HG03097 (cell line): ENCODE measurements at regions not wholly inside any gene's neighbourhood (a gene's known extent, or its start where the extent isn't known, plus 50 kb on each side); places are given as distances from the start of the nearest gene placed in this dataset.
"Not testable (repeated sequence)": the region's sequence is repeated elsewhere in the genome, so short reads cannot be mapped to it uniquely, and the experiment has no call there.

Source experiments
- ATAC-seq: cut with Tn5 transposase; IDR thresholded peaks from one replicate; pipeline ENCODE4 v1.9.1; 2021; ENCODE audit not compliant: unreplicated experiment, low FRiP score

GRCh38 chr2:80942766-80943165 lies 638.2 kb upstream of the LRRTM1 start:
- no peak for ATAC-seq

GRCh38 chr2:80938463-80938862 lies 633.9 kb upstream of the LRRTM1 start:
- no peak for ATAC-seq

- not testable (repeated sequence) for ATAC-seq
These were observed 627.3 kb upstream of the LRRTM1 start for GRCh38 chr2:80931820-80932219.

GRCh38 chr2:80930777-80931176 lies 626.2 kb upstream of the LRRTM1 start:
- ATAC-seq = no peak

- ATAC-seq = no peak
These were observed 621.6 kb upstream of the LRRTM1 start for GRCh38 chr2:80926168-80926567.

GRCh38 chr2:80896576-80896975 lies 592.0 kb upstream of the LRRTM1 start:
- ATAC-seq = no peak

- ATAC-seq = no peak
These were observed 589.9 kb upstream of the LRRTM1 start for GRCh38 chr2:80894486-80894885.

GRCh38 chr2:80893711-80894110 lies 589.2 kb upstream of the LRRTM1 start:
- no peak for ATAC-seq

- ATAC-seq = no peak
These were observed 584.5 kb upstream of the LRRTM1 start for GRCh38 chr2:80889009-80889408.

- no peak for ATAC-seq
These were observed 583.4 kb upstream of the LRRTM1 start for GRCh38 chr2:80887841-80888378.

- no peak for ATAC-seq
These were observed 569.8 kb upstream of the LRRTM1 start for GRCh38 chr2:80874374-80874773.

- no peak for ATAC-seq
These were observed 565.4 kb upstream of the LRRTM1 start for GRCh38 chr2:80869858-80870438.

GRCh38 chr2:80863147-80863714 lies 558.7 kb upstream of the LRRTM1 start:
- ATAC-seq = no peak

GRCh38 chr2:80858965-80859364 lies 554.4 kb upstream of the LRRTM1 start:
- no peak for ATAC-seq

GRCh38 chr2:80856227-80856626 lies 551.7 kb upstream of the LRRTM1 start:
- ATAC-seq = no peak

GRCh38 chr2:80854831-80855230 lies 550.3 kb upstream of the LRRTM1 start:
- no peak for ATAC-seq

GRCh38 chr2:80852808-80853139 lies 548.2 kb upstream of the LRRTM1 start:
- no peak for ATAC-seq

- no peak for ATAC-seq
These were observed 547.7 kb upstream of the LRRTM1 start for GRCh38 chr2:80852079-80852807.

- no peak for ATAC-seq
These were observed 526.3 kb upstream of the LRRTM1 start for GRCh38 chr2:80830891-80831290.

GRCh38 chr2:80822999-80823398 lies 518.4 kb upstream of the LRRTM1 start:
- no peak for ATAC-seq

- no peak for ATAC-seq
These were observed 510.7 kb upstream of the LRRTM1 start for GRCh38 chr2:80815259-80815658.

- ATAC-seq = no peak
These were observed 482.0 kb upstream of the LRRTM1 start for GRCh38 chr2:80786584-80786983.
